ENCODE measurements at regions not wholly inside any gene's neighbourhood (a gene's known extent, or its start where the extent isn't known, plus 50 kb on each side); places are given as distances from the start of the nearest gene placed in this dataset.

- no peaks in the 10 kb centered on the region for H3K36me3 ChIP-seq
- H3K9me3 ChIP-seq (replicated peaks) = no peaks in the 10 kb centered on the region
- no peak overlapping the region for H3K4me3 ChIP-seq
- no peak overlapping the region for H3K27ac ChIP-seq
- no peak for DNase-seq
- no peaks in the 10 kb centered on the region for H3K27me3 ChIP-seq
- H3K4me1 ChIP-seq = no peaks in the 10 kb centered on the region
These were observed 470.0 kb downstream of the BUD13 start for GRCh38 chr11:116302756-116303155.

GRCh38 chr11:116301141-116301540 lies 471.6 kb downstream of the BUD13 start:
- Histone ChIP-seq H3K27me3 (no peaks in the 10 kb centered on the region), H3K9me3 (replicated peaks) (no peaks in the 10 kb centered on the region), H3K4me1 (no peaks in the 10 kb centered on the region), H3K36me3 (no peaks in the 10 kb centered on the region), H3K27ac (no peak overlapping the region), H3K4me3 (no peak overlapping the region)
- DNase-seq = no peak

GRCh38 chr11:116300232-116300631 lies 472.6 kb downstream of the BUD13 start:
- Histone ChIP-seq H3K27me3 (no peaks in the 10 kb centered on the region), H3K9me3 (replicated peaks) (no peaks in the 10 kb centered on the region), H3K27ac (no peak overlapping the region), H3K4me1 (no peaks in the 10 kb centered on the region), H3K36me3 (no peaks in the 10 kb centered on the region), H3K4me3 (no peak overlapping the region)
- no peak for DNase-seq

GRCh38 chr11:116294630-116295029 lies 478.2 kb downstream of the BUD13 start:
- no peaks in the 10 kb centered on the region for H3K36me3 ChIP-seq
- no peak overlapping the region for H3K27ac ChIP-seq
- no peaks in the 10 kb centered on the region for H3K4me1 ChIP-seq
- H3K4me3 ChIP-seq = no peak overlapping the region
- no peak for DNase-seq
- H3K9me3 ChIP-seq (replicated peaks) = no peaks in the 10 kb centered on the region
- no peaks in the 10 kb centered on the region for H3K27me3 ChIP-seq

- no peak overlapping the region for H3K27ac ChIP-seq
- no peaks in the 10 kb centered on the region for H3K27me3 ChIP-seq
- DNase-seq = no peak
- H3K36me3 ChIP-seq = no peaks in the 10 kb centered on the region
- no peaks in the 10 kb centered on the region for H3K9me3 ChIP-seq (replicated peaks)
- H3K4me3 ChIP-seq = no peak overlapping the region
- H3K4me1 ChIP-seq = no peaks in the 10 kb centered on the region
These were observed 484.9 kb downstream of the BUD13 start for GRCh38 chr11:116287866-116288265.

GRCh38 chr11:116285026-116285425 lies 487.8 kb downstream of the BUD13 start:
- Histone ChIP-seq H3K4me3 (no peak overlapping the region), H3K36me3 (no peaks in the 10 kb centered on the region)
- DNase-seq = no peak

GRCh38 chr11:116283300-116283699 lies 489.5 kb downstream of the BUD13 start:
- Histone ChIP-seq H3K4me3 (no peak overlapping the region), H3K27ac (no peak overlapping the region), H3K4me1 (no peaks in the 10 kb centered on the region)

More at GRCh38 chr11:116285026-116285425, 487.8 kb downstream of the BUD13 start:
- H3K9me3 ChIP-seq (replicated peaks) = no peaks in the 10 kb centered on the region
- H3K4me1 ChIP-seq = no peaks in the 10 kb centered on the region
- no peak overlapping the region for H3K27ac ChIP-seq
- no peaks in the 10 kb centered on the region for H3K27me3 ChIP-seq

GRCh38 chr11:116282481-116282880 lies 490.3 kb downstream of the BUD13 start:
- Histone ChIP-seq H3K4me3 (no peak overlapping the region), H3K9me3 (replicated peaks) (no peaks in the 10 kb centered on the region), H3K36me3 (no peaks in the 10 kb centered on the region), H3K4me1 (no peaks in the 10 kb centered on the region), H3K27ac (no peak overlapping the region), H3K27me3 (no peaks in the 10 kb centered on the region)
- DNase-seq = no peak

More at GRCh38 chr11:116283300-116283699, 489.5 kb downstream of the BUD13 start:
- Histone ChIP-seq H3K27me3 (no peaks in the 10 kb centered on the region), H3K9me3 (replicated peaks) (no peaks in the 10 kb centered on the region), H3K36me3 (no peaks in the 10 kb centered on the region)
- no peak for DNase-seq

GRCh38 chr11:116281173-116282160 lies 491.3 kb downstream of the BUD13 start:
- DNase-seq = no peak
- H3K4me3 ChIP-seq = no peak overlapping the region
- no peaks in the 10 kb centered on the region for H3K4me1 ChIP-seq
- no peaks in the 10 kb centered on the region for H3K9me3 ChIP-seq (replicated peaks)
- H3K36me3 ChIP-seq = no peaks in the 10 kb centered on the region
- no peak overlapping the region for H3K27ac ChIP-seq
- H3K27me3 ChIP-seq = no peaks in the 10 kb centered on the region

GRCh38 chr11:116279511-116279910 lies 493.3 kb downstream of the BUD13 start:
- Histone ChIP-seq H3K36me3 (no peaks in the 10 kb centered on the region), H3K27ac (no peak overlapping the region), H3K4me3 (no peak overlapping the region), H3K9me3 (replicated peaks) (no peaks in the 10 kb centered on the region), H3K27me3 (no peaks in the 10 kb centered on the region), H3K4me1 (no peaks in the 10 kb centered on the region)
- DNase-seq = no peak

GRCh38 chr11:116278076-116278475 lies 494.7 kb downstream of the BUD13 start:
- Histone ChIP-seq H3K27me3 (no peaks in the 10 kb centered on the region), H3K9me3 (replicated peaks) (no peaks in the 10 kb centered on the region), H3K4me3 (no peak overlapping the region), H3K36me3 (no peaks in the 10 kb centered on the region), H3K27ac (no peak overlapping the region), H3K4me1 (no peaks in the 10 kb centered on the region)
- no peak for DNase-seq

- no peaks in the 10 kb centered on the region for H3K36me3 ChIP-seq
- no peaks in the 10 kb centered on the region for H3K9me3 ChIP-seq (replicated peaks)
- DNase-seq = peak; percentile 40 to 64
- H3K27me3 ChIP-seq = no peaks in the 10 kb centered on the region
- no peaks in the 10 kb centered on the region for H3K4me1 ChIP-seq
- no peak overlapping the region for H3K4me3 ChIP-seq
- no peak overlapping the region for H3K27ac ChIP-seq
These were observed 496.4 kb downstream of the BUD13 start for GRCh38 chr11:116276051-116277044.

- DNase-seq = no peak
- Histone ChIP-seq H3K4me1 (no peaks in the 10 kb centered on the region), H3K9me3 (replicated peaks) (no peaks in the 10 kb centered on the region), H3K27ac (no peak overlapping the region), H3K4me3 (no peak overlapping the region), H3K27me3 (no peaks in the 10 kb centered on the region), H3K36me3 (no peaks in the 10 kb centered on the region)
These were observed 497.2 kb downstream of the BUD13 start for GRCh38 chr11:116275635-116276034.

- no peak overlapping the region for H3K27ac ChIP-seq
- H3K4me3 ChIP-seq = no peak overlapping the region
- DNase-seq = no peak
- H3K36me3 ChIP-seq = no peaks in the 10 kb centered on the region
- H3K9me3 ChIP-seq (replicated peaks) = no peaks in the 10 kb centered on the region
- H3K27me3 ChIP-seq = no peaks in the 10 kb centered on the region
- H3K4me1 ChIP-seq = no peaks in the 10 kb centered on the region
These were observed 498.3 kb downstream of the BUD13 start for GRCh38 chr11:116274521-116274920.

Measured in SJCRH30 (cell line).